NT2/D1 (cell line): ENCODE measurements at regions not wholly inside any gene's neighbourhood (a gene's known extent, or its start where the extent isn't known, plus 50 kb on each side); places are given as distances from the start of the nearest gene placed in this dataset.

Experiments used
- SUZ12 ChIP-seq: IDR thresholded peaks from 2 replicates; pipeline ENCODE4 v1.6.1; 2011; ENCODE audit not compliant: insufficient read length, insufficient read depth; ENCODE audit errors: extremely low read depth
- YY1 ChIP-seq: IDR thresholded peaks from 2 replicates; pipeline ENCODE4 v1.6.1; 2011; ENCODE audit not compliant: insufficient read length, insufficient read depth
- ZNF274 ChIP-seq: IDR thresholded peaks from 2 replicates; pipeline ENCODE4 v1.6.1; 2011; ENCODE audit warnings: mild to moderate bottlenecking, low read depth, low read length

DNA sequence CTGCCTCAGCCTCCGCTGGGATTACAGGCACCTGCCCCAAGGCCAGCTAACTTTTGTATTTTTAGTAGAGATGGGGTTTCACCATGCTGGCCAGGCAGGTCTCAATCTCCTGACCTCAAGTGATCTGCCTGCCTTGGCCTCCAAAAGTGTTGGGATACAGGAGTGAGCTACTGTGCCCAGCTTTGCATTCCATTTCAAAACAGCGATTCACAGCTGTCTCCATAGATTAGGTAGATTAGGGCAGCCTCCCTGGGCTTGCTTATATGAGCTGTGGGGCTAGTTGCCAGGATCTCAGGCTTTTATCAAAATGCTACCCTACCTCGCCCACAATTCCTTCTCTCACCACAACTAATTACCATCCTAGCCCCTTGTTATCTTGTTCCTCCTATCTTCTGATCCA lies 176.4 kb upstream of the ZKSCAN2 start:
- TF ChIP-seq SUZ12 (no peak), ZNF274 (no peak), YY1 (no peak)
